NCI-H146 treated with DMSO at 0.1 percent for 48 hours (cell line): ENCODE measurements at regions not wholly inside any gene's neighbourhood (a gene's known extent, or its start where the extent isn't known, plus 50 kb on each side); places are given as distances from the start of the nearest gene placed in this dataset.

Experiments
- DNase-seq: peaks from one replicate; lab custom pipeline; 2025; ENCODE audit not compliant: unreplicated experiment; lab: John Stamatoyannopoulos, UW

DNA sequence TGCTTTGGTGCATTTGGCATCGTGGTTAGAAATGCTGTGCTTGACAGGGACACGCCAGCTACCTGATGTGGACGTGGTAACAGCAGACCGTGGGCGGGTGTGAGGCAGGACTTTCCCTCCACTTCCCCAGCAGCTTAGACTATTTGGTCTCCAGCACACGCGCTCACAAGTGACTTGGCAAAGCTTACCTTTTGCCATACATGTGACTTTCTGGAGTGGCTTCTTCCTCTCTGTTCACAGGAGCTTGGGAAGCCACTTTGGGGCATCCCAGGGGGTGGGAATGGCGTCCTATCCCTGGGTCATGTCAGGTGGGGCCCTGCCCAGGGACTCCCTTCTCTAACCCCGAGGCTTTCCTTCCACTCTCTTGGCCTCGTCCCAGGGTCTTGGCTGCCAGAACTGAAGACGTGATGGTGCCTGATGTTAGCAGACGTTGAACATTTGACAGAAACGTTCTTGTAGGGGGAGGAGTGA, 228.7 kb upstream of the KLF6 start:
- no peak for DNase-seq

DNA sequence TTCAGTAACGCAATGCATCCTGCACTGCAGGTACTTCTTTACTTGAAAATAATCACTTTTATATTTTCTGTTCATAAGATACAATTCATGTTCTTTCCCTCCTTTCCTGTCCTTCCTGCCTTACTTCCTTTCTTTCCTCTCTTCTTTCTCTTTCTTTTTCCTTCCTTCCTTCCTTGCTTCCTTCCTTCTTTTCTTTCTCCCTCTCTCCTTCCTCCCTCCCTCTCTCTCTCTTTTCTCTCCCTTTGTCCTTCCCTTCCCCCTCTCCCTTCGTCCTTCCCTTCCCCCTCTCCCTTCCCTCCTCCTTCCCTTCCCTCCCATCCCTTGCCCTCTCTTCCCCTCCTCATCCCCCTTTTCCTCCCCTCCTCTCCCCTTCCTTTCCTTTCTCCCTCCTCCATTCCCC, 227.8 kb upstream of the KLF6 start:
- DNase-seq, result no peak

- DNase-seq, result no peak
Measured at GRCh38 chr10:4011136-4011812, 226.3 kb upstream of the KLF6 start.

DNA sequence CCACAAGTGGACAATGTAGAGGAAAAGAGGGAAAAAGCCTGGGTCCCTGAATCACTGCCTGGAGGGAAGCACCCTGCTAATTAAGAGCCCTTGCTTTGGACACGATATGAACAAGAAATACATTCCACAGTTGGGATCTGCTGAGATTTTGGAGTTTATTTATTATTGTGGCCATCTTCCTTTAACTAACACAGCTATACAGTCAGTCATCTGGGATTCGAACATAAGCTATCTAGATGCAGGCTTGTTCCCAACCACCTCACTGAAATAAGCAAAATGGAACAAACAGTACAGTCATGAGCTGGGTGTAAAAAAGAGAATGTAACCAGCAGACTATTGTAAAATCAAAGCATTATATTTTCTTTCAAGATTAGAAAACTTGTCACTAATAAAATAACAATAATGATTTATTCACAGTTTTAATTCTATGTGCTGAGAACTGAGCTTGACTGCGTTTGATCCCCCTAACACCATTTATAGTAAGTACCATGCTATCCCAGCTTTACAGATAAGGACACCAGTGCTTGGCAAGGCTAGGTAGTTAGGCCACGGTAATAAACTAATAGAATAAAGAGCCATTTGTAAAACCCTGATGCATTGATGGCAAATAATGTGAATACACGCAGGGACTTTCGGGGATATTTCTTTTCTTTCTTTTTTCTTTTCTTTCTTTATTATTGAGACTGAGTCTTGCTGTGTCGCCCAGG, 223.8 kb upstream of the KLF6 start:
- DNase-seq, result no peak

GRCh38 chr10:4007771-4008170, 222.8 kb upstream of the KLF6 start:
- DNase-seq, result no peak

DNA sequence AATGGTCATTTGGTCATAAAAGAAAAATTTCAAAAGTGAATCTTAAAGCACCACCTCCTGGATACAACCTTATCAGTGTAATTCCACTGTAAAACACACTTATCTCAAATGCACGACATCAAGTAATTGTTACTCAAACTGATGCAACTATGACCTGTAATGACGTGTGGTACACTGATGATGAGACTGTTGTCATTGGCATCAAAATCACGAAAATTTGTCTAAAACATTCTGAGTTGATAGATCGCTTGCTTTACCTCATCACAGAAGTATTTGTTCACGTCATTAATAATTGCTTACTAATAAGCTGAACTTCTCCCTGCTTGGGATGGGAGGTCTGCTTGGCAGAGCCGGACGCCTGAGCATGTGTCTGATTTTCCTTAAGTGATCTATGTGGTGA, 221.8 kb upstream of the KLF6 start:
- DNase-seq, result no peak

DNA sequence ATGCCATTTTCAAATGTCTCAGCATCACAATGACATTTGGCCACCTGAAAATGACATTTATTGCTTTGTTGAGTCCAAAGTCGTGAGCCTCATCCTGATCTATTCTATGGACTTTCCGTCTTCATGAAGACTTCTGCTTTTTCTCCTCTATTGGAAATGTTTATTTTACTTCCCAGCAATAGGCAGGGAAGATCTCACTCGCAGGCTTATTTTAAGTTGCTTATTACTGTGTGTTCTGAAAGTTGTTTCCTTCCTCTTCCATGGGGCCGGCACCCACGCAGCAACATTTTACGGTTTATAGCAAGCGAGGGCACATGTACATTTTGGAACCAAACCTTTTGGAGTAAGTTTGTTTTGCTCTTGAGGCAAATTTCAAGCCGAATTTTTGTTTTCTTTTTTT, 221.0 kb upstream of the KLF6 start:
- no peak for DNase-seq

DNA sequence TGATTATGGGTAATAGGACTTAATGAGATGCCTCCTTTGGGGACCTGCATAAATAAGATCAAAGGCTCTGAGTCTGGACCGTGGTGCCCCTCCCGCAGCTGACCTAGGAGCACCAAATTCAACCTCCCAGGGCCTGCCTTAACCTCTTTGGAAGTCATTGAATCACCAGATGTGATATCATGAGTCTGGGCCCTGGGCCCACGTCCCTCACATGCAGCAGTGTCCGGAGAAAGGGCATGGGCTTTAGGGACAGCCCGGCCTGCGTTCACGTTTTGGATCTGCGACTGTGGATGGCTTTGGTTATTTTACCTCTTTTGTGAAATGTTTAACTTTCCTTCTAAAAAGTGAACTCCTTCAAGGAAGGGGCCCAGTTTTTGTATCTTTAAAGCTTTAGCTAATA, 220.0 kb upstream of the KLF6 start:
- DNase-seq, result no peak

DNA sequence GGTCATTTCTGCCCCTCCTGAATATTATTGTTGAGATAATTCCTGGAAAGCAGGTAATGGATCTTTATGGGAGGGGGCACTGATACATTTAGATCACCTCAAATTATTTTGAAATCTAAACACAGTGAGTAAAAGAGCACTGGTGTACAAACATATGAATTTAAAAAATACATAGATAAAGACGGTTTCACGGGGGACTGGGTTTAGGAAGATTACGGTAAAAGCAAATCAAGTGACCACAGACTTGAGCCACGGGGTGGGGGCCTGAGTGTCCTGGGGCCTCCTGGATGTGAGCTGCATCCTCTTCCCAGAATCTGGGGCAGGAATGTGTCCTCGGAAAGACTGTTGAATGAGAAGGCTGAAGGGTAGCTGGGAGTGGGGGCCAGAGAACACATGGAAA, 219.1 kb upstream of the KLF6 start:
- DNase-seq, result no peak

GRCh38 chr10:4003348-4003973, 218.5 kb upstream of the KLF6 start:
- DNase-seq, result no peak

- no peak for DNase-seq
Measured at GRCh38 chr10:4001811-4002210, 216.8 kb upstream of the KLF6 start.

GRCh38 chr10:3999642-4000041, 214.6 kb upstream of the KLF6 start:
- DNase-seq, result no peak

GRCh38 chr10:3996697-3997096, 211.7 kb upstream of the KLF6 start:
- no peak for DNase-seq

GRCh38 chr10:3995302-3996210, 210.5 kb upstream of the KLF6 start:
- no peak for DNase-seq

GRCh38 chr10:3992382-3993178, 207.6 kb upstream of the KLF6 start:
- DNase-seq, result no peak

DNA sequence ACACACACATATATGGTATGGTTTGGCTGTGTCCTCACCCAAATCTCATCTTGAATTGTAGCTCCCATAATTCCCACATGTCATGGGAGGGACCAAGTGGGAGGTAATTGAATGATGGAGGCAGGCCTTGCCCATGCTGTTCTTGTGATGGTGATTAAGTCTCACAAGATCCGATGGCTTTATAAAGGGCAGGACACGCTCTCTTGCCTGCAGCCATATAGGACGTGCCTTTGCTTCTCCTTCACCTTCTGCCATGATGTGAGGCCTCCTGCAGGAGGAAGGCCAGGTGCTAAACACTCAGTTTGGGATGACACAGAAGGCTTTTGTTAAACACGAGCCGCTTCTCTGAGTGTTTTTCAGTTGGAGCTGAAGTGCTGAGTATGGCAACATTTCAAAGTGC, 205.3 kb upstream of the KLF6 start:
- DNase-seq, result no peak

- DNase-seq, result no peak
Measured at GRCh38 chr10:3987143-3987974, 202.3 kb upstream of the KLF6 start.

DNA sequence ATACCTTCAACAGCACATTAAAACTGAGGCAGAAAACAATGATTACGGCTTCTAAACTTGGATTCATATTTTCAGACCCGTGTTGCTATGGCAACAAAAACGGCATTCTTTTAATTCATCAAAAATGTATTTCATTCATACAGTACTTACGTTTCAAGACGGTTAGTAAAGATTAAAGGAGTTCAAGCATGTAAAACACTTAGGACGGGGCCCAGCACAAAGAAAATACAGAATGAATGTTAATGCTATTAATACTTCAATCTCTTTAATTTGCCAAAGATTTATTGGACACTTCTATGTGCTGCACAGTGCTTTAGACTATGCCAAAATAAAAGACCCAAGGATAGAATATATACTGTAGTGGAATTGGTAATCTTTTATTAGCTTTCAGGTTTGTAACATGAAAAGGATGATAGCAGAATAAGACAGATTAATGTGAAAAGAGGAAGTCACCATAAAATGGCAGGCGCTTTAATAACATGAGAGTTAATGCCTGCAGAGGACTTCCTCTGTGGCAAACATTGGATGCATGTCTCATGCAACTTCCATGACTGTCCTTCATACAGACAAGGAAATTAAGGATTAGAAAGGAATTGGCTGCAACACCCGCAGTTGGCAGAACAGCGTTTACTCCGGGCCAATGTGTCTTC, 201.6 kb upstream of the KLF6 start:
- no peak for DNase-seq
